Lung (tissue), 11 donors: ENCODE measurements at regions not wholly inside any gene's neighbourhood (a gene's known extent, or its start where the extent isn't known, plus 50 kb on each side); places are given as distances from the start of the nearest gene placed in this dataset.

ENCODE experiments used
- ATAC-seq: fragments of 200-7000 bp; cut with Tn5 transposase; one replicate; pipeline ENCODE4 v1.9.1; 2020; ENCODE audit warnings: moderate number of reproducible peaks; ENCODE audit not compliant: insufficient read depth, low FRiP score
- DNase-seq, 3 donors: peaks; one replicate each; pipeline ENCODE4 v3.0.0-alpha.2; 2013 to 2017
- H3K27ac ChIP-seq, 2 donors: one replicate each; pipeline ENCODE4 v1.5.1; 2013; ENCODE audit warnings: mild to moderate bottlenecking in 2 of 2, moderate library complexity in 2 of 2, control low read depth in 1 of 2, inconsistent platforms in 1 of 2, low read depth in 1 of 2, low read length in 1 of 2
- H3K27me3 ChIP-seq, 3 donors: one replicate each; pipeline ENCODE4 v1.5.1; 2013; ENCODE audit warnings: low read length in 2 of 3; ENCODE audit not compliant: control insufficient read depth in 3 of 3, insufficient read depth in 3 of 3
- H3K36me3 ChIP-seq, 4 donors: one replicate each; pipeline ENCODE4 v1.5.1; 2013; ENCODE audit warnings: low read length in 4 of 4, mild to moderate bottlenecking in 1 of 4, moderate library complexity in 1 of 4; ENCODE audit not compliant: control insufficient read depth in 4 of 4, insufficient read depth in 4 of 4
- H3K4me1 ChIP-seq, 5 donors: one replicate each; pipeline ENCODE4 v1.5.1; 2013; ENCODE audit warnings: low read length in 5 of 5, mild to moderate bottlenecking in 2 of 5, moderate library complexity in 1 of 5; ENCODE audit not compliant: control insufficient read depth in 5 of 5, insufficient read depth in 5 of 5
- H3K4me3 ChIP-seq: one replicate; pipeline ENCODE4 v1.5.1; 2013; ENCODE audit warnings: mild to moderate bottlenecking, control low read depth, moderate library complexity
- H3K9ac ChIP-seq, 2 donors: one replicate each; pipeline ENCODE4 v1.5.1; 2013; ENCODE audit warnings: low read length in 2 of 2, control low read depth in 1 of 2; ENCODE audit not compliant: insufficient read depth in 1 of 2
- H3K9me3 ChIP-seq, 4 donors: one replicate each; pipeline ENCODE4 v1.5.1; 2013; ENCODE audit warnings: low read length in 3 of 4, mild to moderate bottlenecking in 1 of 4, moderate library complexity in 1 of 4; ENCODE audit not compliant: control insufficient read depth in 4 of 4, insufficient read depth in 3 of 4
- WGBS, 2 donors: extraction: QIAGEN DNeasy Blood & Tissue Kit; methylation state at CpG; one replicate each; pipeline ENCODE4 v1.1.7; 2013; 5-methylcytosine and 5-hydroxymethylcytosine counted together
- TF ChIP-seq, protein P1 (sequence below): IDR thresholded peaks from 2 replicates; pipeline ENCODE4 v1.5.1; 2012; ENCODE audit warnings: mild to moderate bottlenecking; ENCODE audit errors: control extremely low read depth, extremely low read depth
- donor health status: control.
- donor health status: control.
- donor health status: Bipolar disorder and iron deficiency.
- donor health status: healthy.
- donor health status: DM: yes; HTN: yes; CAD: no.

DNA sequence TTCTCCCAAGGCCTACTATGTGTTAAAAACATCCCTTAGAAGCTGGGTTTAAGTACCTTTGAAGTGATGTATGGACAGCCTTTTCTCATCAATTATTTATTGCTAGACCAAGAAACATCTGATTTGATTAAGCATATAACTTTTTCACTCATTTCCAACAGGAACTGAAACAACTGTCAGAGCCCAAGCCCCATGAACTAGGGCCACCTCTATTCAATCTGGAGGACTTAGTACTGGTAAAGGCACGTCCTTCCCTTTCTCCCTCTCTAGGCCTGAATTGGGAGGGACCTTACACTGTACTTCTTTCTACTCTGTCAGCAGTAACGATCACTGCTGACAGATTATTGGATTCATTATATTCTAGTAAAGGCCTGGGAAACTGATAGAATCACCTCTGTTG, 612.0 kb upstream of the CDH8 start:
- Histone ChIP-seq H3K36me3 (no peaks in the 10 kb centered on the region), H3K4me3 (no peak overlapping the region), H3K27ac (no peak overlapping the region), H3K27me3 (no peaks in the 10 kb centered on the region), H3K9me3 (peaks cover 0 to 2% (median 0%) of the 10 kb centered on the region in 4 donors), H3K9ac (no peak overlapping the region), H3K4me1 (peaks cover 0 to 2% (median 0%) of the 10 kb centered on the region in 5 donors)
- WGBS, 2 donors = 84 to 95% methylated on average over 2 of the region's 2 CpGs
- DNase-seq (no peak), ATAC-seq (no peak)
- TF ChIP-seq, protein P1, sequence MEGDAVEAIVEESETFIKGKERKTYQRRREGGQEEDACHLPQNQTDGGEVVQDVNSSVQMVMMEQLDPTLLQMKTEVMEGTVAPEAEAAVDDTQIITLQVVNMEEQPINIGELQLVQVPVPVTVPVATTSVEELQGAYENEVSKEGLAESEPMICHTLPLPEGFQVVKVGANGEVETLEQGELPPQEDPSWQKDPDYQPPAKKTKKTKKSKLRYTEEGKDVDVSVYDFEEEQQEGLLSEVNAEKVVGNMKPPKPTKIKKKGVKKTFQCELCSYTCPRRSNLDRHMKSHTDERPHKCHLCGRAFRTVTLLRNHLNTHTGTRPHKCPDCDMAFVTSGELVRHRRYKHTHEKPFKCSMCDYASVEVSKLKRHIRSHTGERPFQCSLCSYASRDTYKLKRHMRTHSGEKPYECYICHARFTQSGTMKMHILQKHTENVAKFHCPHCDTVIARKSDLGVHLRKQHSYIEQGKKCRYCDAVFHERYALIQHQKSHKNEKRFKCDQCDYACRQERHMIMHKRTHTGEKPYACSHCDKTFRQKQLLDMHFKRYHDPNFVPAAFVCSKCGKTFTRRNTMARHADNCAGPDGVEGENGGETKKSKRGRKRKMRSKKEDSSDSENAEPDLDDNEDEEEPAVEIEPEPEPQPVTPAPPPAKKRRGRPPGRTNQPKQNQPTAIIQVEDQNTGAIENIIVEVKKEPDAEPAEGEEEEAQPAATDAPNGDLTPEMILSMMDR = no peak

GRCh38 chr16:62644030-62644812, 608.0 kb upstream of the CDH8 start:
- Histone ChIP-seq H3K4me3 (no peak overlapping the region), H3K27ac (no peak overlapping the region), H3K9me3 (peaks cover 0 to 2% (median 0%) of the 10 kb centered on the region in 4 donors), H3K4me1 (peaks cover 0 to 5% (median 0%) of the 10 kb centered on the region in 5 donors), H3K27me3 (no peaks in the 10 kb centered on the region), H3K9ac (no peak overlapping the region), H3K36me3 (no peaks in the 10 kb centered on the region)
- 86 to 89% methylated on average over 10 of the region's 10 CpGs for WGBS, 2 donors
- DNase-seq = no peak
- ATAC-seq = no peak
- TF ChIP-seq, protein P1 = no peak

DNA sequence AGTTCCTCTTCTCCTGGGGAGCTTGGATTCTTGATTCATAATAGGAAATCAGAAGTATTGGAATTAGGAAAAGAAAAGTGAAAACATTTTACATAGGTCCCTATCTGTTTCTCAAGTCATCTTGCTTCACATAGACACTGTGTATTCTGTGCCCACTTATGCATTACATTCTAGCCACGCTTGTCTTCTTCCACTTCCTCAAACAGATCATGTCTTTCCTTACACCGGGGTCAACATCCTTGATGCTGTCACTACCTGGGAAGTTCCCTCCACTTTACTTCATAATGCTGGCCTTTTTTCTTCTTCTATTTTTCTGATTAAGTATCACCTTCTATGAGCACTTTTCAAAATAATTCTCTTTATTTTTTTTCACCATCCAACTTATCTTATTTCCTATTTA, 606.4 kb upstream of the CDH8 start:
- ATAC-seq = no peak
- WGBS, 2 donors = 40 to 51% methylated on average over 2 of the region's 2 CpGs

More for the DNA sequence above, 606.4 kb upstream of the CDH8 start:
- Histone ChIP-seq H3K4me3 (no peak overlapping the region), H3K9me3 (peaks cover 0 to 2% (median 0%) of the 10 kb centered on the region in 4 donors), H3K27ac (no peak overlapping the region), H3K36me3 (no peaks in the 10 kb centered on the region), H3K9ac (no peak overlapping the region), H3K27me3 (no peaks in the 10 kb centered on the region), H3K4me1 (peaks cover 0 to 17% (median 0%) of the 10 kb centered on the region in 5 donors)
- TF ChIP-seq, protein P1 = no peak
- DNase-seq = no peak
